Ishikawa (cell line): ENCODE measurements at regions not wholly inside any gene's neighbourhood (a gene's known extent, or its start where the extent isn't known, plus 50 kb on each side); places are given as distances from the start of the nearest gene placed in this dataset.

Experiments used
- CEBPB ChIP-seq: IDR thresholded peaks from 2 replicates; pipeline ENCODE4 v1.6.1; 2012
- CREB1 ChIP-seq: IDR thresholded peaks from 2 replicates; pipeline ENCODE4 v1.6.1; 2012; ENCODE audit warnings: low read depth
- EGR1 ChIP-seq: IDR thresholded peaks from 2 replicates; pipeline ENCODE4 v1.6.1; 2012
- EP300 ChIP-seq: IDR thresholded peaks from 2 replicates; pipeline ENCODE4 v1.6.1; 2012; ENCODE audit warnings: borderline replicate concordance
- FOXM1 ChIP-seq: IDR thresholded peaks from 2 replicates; pipeline ENCODE4 v1.6.1; 2012; ENCODE audit warnings: low read depth, borderline replicate concordance
- NFIC ChIP-seq: IDR thresholded peaks from 2 replicates; pipeline ENCODE4 v1.6.1; 2012
- RAD21 ChIP-seq: IDR thresholded peaks from 2 replicates; pipeline ENCODE4 v1.6.1; 2012; ENCODE audit warnings: low read depth
- TAF1 ChIP-seq: IDR thresholded peaks from 2 replicates; pipeline ENCODE4 v1.6.1; 2012; ENCODE audit warnings: low read depth, mild to moderate bottlenecking
- TCF12 ChIP-seq: IDR thresholded peaks from 2 replicates; pipeline ENCODE4 v1.6.1; 2012; ENCODE audit warnings: low read depth
- TEAD4 ChIP-seq: IDR thresholded peaks from 2 replicates; pipeline ENCODE4 v1.6.1; 2012
- YY1 ChIP-seq: IDR thresholded peaks from 2 replicates; pipeline ENCODE4 v1.6.1; 2012; ENCODE audit warnings: low read depth
- ZBTB7A ChIP-seq: IDR thresholded peaks from 2 replicates; pipeline ENCODE4 v1.6.1; 2012; ENCODE audit warnings: low read depth
- TF ChIP-seq, protein P1 (sequence below): IDR thresholded peaks from 2 replicates; pipeline ENCODE4 v1.6.1; 2012
- TF ChIP-seq, protein P2 (sequence below): IDR thresholded peaks from 2 replicates; pipeline ENCODE4 v1.6.1; 2012
- TF ChIP-seq, protein P3 (sequence below): IDR thresholded peaks from 2 replicates; pipeline ENCODE4 v1.6.1; 2012; ENCODE audit warnings: low read depth, mild to moderate bottlenecking

DNA sequence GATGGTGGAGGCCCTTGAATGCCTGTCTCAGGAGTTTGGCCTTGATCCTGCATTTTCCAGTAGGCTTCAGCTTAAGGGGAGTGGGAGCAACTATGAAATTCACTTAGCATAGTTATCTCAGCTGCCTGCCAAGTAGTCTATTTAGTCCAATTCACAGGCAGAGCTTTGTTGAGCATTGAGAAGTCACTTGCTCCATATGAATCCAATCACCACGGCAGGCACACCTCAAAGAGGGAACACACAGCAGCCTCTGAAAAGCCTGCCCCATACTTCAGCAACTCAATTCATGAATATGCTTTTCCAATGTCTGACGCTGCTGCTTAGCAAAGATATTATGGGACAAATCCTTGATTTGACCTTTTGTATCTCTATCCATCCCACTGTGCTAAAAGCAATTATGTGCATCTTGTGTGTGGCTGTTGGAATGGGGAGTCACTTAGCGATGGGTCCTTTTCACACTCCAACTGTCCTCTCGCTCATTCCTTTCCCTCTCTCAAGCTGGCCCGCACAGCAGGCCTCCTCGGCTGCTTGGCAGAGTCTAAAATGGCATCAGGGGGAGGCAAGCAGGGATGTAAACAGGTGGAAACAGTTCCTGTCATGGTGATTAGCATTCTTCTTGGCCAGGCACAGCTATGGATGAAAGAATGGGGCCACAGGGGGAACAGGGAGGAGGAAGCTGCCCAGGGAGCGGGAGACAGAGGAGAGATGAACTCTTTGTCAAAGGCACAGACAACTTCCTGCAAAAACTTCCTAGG lies 56.0 kb upstream of the LRPPRC start:
- TF ChIP-seq RAD21: no peak
- TF ChIP-seq TAF1: no peak
- no peak for TF ChIP-seq CEBPB
- no peak for TF ChIP-seq ZBTB7A
- TF ChIP-seq CREB1: no peak
- no peak for TF ChIP-seq YY1
- no peak for TF ChIP-seq TEAD4
- TF ChIP-seq EGR1: no peak
- no peak for TF ChIP-seq TCF12
- TF ChIP-seq, protein P1, sequence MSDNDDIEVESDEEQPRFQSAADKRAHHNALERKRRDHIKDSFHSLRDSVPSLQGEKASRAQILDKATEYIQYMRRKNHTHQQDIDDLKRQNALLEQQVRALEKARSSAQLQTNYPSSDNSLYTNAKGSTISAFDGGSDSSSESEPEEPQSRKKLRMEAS: no peak
- TF ChIP-seq, protein P2, sequence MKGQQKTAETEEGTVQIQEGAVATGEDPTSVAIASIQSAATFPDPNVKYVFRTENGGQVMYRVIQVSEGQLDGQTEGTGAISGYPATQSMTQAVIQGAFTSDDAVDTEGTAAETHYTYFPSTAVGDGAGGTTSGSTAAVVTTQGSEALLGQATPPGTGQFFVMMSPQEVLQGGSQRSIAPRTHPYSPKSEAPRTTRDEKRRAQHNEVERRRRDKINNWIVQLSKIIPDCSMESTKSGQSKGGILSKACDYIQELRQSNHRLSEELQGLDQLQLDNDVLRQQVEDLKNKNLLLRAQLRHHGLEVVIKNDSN: no peak
- TF ChIP-seq, protein P3, sequence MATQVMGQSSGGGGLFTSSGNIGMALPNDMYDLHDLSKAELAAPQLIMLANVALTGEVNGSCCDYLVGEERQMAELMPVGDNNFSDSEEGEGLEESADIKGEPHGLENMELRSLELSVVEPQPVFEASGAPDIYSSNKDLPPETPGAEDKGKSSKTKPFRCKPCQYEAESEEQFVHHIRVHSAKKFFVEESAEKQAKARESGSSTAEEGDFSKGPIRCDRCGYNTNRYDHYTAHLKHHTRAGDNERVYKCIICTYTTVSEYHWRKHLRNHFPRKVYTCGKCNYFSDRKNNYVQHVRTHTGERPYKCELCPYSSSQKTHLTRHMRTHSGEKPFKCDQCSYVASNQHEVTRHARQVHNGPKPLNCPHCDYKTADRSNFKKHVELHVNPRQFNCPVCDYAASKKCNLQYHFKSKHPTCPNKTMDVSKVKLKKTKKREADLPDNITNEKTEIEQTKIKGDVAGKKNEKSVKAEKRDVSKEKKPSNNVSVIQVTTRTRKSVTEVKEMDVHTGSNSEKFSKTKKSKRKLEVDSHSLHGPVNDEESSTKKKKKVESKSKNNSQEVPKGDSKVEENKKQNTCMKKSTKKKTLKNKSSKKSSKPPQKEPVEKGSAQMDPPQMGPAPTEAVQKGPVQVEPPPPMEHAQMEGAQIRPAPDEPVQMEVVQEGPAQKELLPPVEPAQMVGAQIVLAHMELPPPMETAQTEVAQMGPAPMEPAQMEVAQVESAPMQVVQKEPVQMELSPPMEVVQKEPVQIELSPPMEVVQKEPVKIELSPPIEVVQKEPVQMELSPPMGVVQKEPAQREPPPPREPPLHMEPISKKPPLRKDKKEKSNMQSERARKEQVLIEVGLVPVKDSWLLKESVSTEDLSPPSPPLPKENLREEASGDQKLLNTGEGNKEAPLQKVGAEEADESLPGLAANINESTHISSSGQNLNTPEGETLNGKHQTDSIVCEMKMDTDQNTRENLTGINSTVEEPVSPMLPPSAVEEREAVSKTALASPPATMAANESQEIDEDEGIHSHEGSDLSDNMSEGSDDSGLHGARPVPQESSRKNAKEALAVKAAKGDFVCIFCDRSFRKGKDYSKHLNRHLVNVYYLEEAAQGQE: no peak
- TF ChIP-seq EP300: no peak

DNA sequence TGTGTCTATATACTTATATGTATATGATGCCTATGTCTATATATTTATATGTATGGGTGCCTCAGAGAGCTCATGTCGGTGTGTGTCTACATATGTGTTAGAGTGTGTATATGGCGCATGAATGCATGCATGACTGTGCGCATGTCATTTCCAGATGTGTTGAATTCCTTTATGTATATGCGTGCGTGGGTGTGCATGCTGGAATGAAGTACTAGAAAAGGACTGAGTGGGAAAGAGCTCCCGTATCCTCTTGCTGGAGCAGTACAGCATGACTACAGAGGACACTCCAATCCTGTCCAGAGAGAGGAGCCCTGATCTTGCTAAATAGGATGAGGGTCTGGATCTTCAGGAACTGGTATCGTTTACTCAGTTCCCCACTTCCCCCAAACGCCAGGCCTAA lies 56.8 kb upstream of the LRPPRC start:
- TF ChIP-seq CREB1 (no peak), EP300 (no peak), RAD21 (no peak), YY1 (no peak), FOXM1 (no peak), TCF12 (no peak), CEBPB (no peak), ZBTB7A (no peak), EGR1 (no peak)

DNA sequence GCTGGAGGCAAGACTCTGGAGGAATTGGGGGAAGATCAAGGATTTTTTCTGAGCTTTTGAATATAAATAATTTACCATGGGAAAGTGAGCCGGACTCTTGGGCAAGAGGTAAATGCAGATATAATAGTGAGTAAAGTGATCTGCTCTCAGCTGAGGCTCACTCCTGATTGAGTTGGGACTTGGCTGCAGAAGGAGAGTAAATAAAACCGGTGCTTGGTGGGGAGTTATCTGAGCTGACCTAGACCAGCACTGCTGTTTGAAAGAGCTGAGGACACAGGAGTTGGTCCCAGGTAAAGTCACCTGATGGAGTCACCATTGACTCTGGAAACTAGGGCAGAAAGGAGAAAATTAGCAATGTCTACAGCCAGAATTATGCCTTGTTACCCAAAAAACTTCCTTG lies 57.3 kb upstream of the LRPPRC start:
- TF ChIP-seq, protein P2: no peak
- no peak for TF ChIP-seq TEAD4
- TF ChIP-seq RAD21: no peak
- no peak for TF ChIP-seq CEBPB
- TF ChIP-seq YY1: no peak
- TF ChIP-seq, protein P3: no peak
- no peak for TF ChIP-seq TAF1
- TF ChIP-seq, protein P1: no peak
- TF ChIP-seq EGR1: no peak
- no peak for TF ChIP-seq CREB1
- no peak for TF ChIP-seq EP300

DNA sequence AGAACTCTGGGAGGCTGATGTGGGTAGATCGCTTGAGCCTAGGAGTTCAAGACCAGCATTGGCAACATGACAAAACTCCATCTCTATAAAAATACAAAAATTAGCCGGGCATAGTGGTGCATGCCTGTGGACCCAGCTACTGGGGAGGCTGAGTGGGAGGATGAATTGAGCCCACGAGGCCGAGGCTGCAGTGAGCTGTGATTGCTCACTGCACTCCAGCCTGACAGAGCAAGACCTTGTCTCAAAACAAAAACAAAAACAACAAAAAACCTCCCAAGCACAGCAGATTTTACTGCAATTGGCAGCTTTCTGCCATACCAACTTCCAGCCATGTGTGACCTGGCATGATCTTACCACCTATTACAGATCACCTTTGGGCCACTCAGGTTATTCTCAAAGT lies 57.7 kb upstream of the LRPPRC start:
- no peak for TF ChIP-seq TEAD4

DNA sequence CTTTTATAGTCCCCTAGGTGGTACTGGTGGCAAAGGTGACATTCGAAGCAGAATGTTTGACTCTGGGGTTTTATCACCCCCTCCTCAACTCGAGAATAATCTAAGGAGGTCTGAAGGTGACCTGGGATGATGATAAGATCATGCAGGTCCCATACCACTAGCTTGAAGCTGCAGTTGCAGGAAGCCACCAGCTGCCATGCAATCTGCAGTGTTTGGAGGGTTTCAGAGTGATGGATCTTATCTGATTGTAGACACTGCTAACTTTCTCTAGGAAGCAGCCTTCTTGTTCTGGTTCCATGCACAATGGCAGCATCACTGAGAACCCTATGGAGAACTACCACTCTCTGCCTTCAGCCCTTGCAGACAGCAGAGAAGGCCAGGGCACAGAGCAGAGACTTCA lies 59.4 kb upstream of the LRPPRC start:
- TF ChIP-seq, protein P3: no peak
- TF ChIP-seq FOXM1: no peak
- TF ChIP-seq EP300: no peak
- TF ChIP-seq NFIC: no peak
- no peak for TF ChIP-seq CEBPB
- TF ChIP-seq TEAD4: no peak
- TF ChIP-seq EGR1: no peak
- no peak for TF ChIP-seq ZBTB7A
- TF ChIP-seq RAD21: no peak
- TF ChIP-seq, protein P2: no peak
- TF ChIP-seq YY1: no peak
- TF ChIP-seq TCF12: no peak
- TF ChIP-seq, protein P1: no peak
- no peak for TF ChIP-seq TAF1
- TF ChIP-seq CREB1: no peak
